Suprapubic skin (tissue), 4 donors: ENCODE measurements at regions not wholly inside any gene's neighbourhood (a gene's known extent, or its start where the extent isn't known, plus 50 kb on each side); places are given as distances from the start of the nearest gene placed in this dataset.

Experiments used
- CTCF ChIP-seq, 2 donors: fragments of 200-600 bp in 1 of 2; fragments of 450-650 bp in 1 of 2; sonication (generic) in 1 of 2; IDR thresholded peaks; one replicate each; pipeline ENCODE4 v1.5.1; 2016 to 2019; ENCODE audit warnings: antibody characterized with exemption in 2 of 2, mild to moderate bottlenecking in 1 of 2, moderate library complexity in 1 of 2
- EP300 ChIP-seq: sonication (generic); formaldehyde crosslinking; IDR thresholded peaks from one replicate; pipeline ENCODE4 v1.6.1; 2017; ENCODE audit warnings: antibody characterized with exemption
- POLR2AphosphoS5 ChIP-seq, 3 donors: sonication (generic); formaldehyde crosslinking; IDR thresholded peaks; one replicate each; pipeline ENCODE4 v1.6.1; 2017; ENCODE audit warnings: antibody characterized with exemption in 3 of 3

DNA sequence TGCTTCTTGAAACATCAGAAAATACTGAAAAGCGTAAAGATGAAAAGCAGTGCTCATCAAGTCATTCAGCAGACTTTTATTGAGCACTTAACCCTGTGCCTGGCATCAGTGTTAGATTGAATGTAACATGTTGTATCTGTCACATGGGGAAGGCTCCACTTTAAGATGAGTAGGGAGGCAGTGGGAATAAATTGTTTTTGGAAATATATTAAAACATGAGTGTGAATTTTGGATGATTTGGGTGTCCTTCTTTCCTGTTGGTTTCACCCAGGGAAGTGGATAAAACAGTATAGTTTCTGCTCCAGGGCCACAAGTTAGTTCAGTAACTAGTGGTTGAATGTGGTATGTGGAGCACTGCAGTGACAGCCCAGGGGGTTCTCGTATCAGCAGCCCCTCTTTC lies 301.4 kb upstream of the TPM1 start:
- no peak for TF ChIP-seq CTCF (IDR thresholded peaks at IDR 0.05)
- TF ChIP-seq EP300, result no peak
- TF ChIP-seq POLR2AphosphoS5 (IDR thresholded peaks at IDR 0.05), result no peak
